Lower lobe of right lung (tissue), 2 donors: ENCODE measurements at regions not wholly inside any gene's neighbourhood (a gene's known extent, or its start where the extent isn't known, plus 50 kb on each side); places are given as distances from the start of the nearest gene placed in this dataset.

Experiments used
- ATAC-seq, 2 donors: fragments of 200-7000 bp; cut with Tn5 transposase; one replicate each; pipeline ENCODE4 v1.9.1; 2020 to 2022; ENCODE audit warnings: mild to moderate bottlenecking in 2 of 2, moderate library complexity in 2 of 2
- DNase-seq: peaks from one replicate; pipeline ENCODE4 v3.0.0-alpha.2; 2020
- H3K27ac ChIP-seq: fragments of 200-600 bp; one replicate; pipeline ENCODE4 v1.8.0; 2022
- H3K27me3 ChIP-seq: fragments of 200-600 bp; one replicate; pipeline ENCODE4 v1.8.0; 2022; ENCODE audit warnings: low read depth
- H3K36me3 ChIP-seq: fragments of 200-600 bp; one replicate; pipeline ENCODE4 v1.8.0; 2022; ENCODE audit warnings: mild to moderate bottlenecking
- H3K4me1 ChIP-seq: fragments of 200-600 bp; one replicate; pipeline ENCODE4 v1.8.0; 2022
- H3K4me3 ChIP-seq: fragments of 200-600 bp; one replicate; pipeline ENCODE4 v1.8.0; 2022; ENCODE audit warnings: mild to moderate bottlenecking
- H3K9me3 ChIP-seq: fragments of 200-600 bp; one replicate; pipeline ENCODE4 v1.8.0; 2022
- intact Hi-C: fragments of 100-400 bp; cut with DNase I; formaldehyde crosslinking; loops from one replicate; pipeline ENCODE4 v1.11.0; 2022
- TF ChIP-seq, protein P1 (sequence below): fragments of 200-600 bp; IDR thresholded peaks from one replicate; pipeline ENCODE4 v1.8.0; 2022; ENCODE audit warnings: antibody characterized with exemption, mild to moderate bottlenecking
- donor health status: DM: no; HTN: yes; CAD: no; lungs with severe emphysema.

DNA sequence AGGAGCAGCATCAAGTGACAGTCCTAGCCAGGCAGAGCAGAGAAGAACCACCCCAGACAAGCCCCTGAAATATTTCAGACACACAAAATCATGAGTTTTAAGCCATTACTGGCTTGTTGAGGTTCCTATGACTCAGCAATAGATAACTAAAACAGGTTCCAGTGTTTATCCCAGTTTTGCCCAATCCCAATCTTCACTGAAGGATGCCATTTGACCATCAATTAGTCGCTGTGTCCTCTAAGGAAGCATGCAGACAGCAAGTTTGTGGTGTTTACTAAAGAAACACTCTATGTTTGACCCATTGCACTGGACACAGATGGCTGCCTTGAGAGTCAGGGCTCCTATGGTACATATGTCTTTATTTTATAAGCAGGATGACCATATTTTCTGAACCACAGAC is 186.7 kb downstream of the SYK start:
- Histone ChIP-seq H3K4me1 (no peaks in the 10 kb centered on the region), H3K27ac (no peak overlapping the region), H3K27me3 (no peaks in the 10 kb centered on the region), H3K9me3 (no peaks in the 10 kb centered on the region), H3K36me3 (no peaks in the 10 kb centered on the region), H3K4me3 (no peak overlapping the region)
- TF ChIP-seq, protein P1, sequence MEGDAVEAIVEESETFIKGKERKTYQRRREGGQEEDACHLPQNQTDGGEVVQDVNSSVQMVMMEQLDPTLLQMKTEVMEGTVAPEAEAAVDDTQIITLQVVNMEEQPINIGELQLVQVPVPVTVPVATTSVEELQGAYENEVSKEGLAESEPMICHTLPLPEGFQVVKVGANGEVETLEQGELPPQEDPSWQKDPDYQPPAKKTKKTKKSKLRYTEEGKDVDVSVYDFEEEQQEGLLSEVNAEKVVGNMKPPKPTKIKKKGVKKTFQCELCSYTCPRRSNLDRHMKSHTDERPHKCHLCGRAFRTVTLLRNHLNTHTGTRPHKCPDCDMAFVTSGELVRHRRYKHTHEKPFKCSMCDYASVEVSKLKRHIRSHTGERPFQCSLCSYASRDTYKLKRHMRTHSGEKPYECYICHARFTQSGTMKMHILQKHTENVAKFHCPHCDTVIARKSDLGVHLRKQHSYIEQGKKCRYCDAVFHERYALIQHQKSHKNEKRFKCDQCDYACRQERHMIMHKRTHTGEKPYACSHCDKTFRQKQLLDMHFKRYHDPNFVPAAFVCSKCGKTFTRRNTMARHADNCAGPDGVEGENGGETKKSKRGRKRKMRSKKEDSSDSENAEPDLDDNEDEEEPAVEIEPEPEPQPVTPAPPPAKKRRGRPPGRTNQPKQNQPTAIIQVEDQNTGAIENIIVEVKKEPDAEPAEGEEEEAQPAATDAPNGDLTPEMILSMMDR = no peak
- intact Hi-C loops = no loop called here
- DNase-seq = no peak
- no peak for ATAC-seq

DNA sequence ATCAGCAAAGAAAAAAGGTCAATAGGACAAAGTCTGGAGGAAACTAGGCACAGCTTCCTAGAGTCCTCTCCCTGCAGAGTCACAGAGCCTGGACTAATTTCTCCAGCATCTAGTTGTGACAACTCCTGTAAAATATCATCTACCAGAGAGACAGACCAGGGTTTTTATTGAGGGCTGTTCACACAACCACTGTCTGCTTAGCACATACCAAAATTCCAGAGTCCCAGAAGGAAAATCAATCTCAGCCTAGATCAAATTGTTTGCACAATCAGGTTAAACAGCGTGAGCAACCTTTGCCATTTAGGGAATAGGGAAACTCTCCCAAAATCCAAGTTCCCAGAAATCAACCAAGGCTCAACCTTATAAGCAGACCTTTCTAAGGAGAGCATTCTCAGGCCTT is 190.3 kb downstream of the SYK start:
- no peaks in the 10 kb centered on the region for H3K36me3 ChIP-seq
- H3K27ac ChIP-seq = no peak overlapping the region
- no peak for ATAC-seq
- intact Hi-C loops = no loop called here
- no peaks in the 10 kb centered on the region for H3K9me3 ChIP-seq
- H3K27me3 ChIP-seq = no peaks in the 10 kb centered on the region
- H3K4me1 ChIP-seq = no peaks in the 10 kb centered on the region
- DNase-seq = no peak
- TF ChIP-seq, protein P1 = no peak
- H3K4me3 ChIP-seq = no peak overlapping the region

DNA sequence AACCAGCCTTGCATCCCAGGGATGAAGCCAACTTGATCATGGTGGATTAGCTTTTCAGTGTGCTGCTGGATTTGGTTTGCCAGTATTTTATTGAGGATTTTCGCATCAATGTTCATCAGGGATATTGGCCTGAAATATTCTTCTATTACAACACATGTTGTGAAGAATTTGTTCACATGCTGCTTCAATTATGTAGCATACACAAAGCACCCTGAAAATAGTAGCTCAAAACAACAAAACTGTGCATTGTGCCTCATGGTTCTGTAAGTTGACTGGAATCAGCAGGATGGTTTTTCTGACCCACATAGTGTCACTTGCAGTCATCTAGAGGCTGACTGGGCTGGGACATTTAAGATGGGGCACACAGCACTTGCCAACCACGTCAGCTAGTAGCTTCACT is 193.9 kb downstream of the SYK start:
- no peaks in the 10 kb centered on the region for H3K27me3 ChIP-seq
- H3K4me3 ChIP-seq = no peak overlapping the region
- no peaks in the 10 kb centered on the region for H3K9me3 ChIP-seq
- H3K36me3 ChIP-seq = no peaks in the 10 kb centered on the region
- H3K27ac ChIP-seq = no peak overlapping the region
- DNase-seq (no peak), ATAC-seq (no peak)
- intact Hi-C loops = no loop called here
- H3K4me1 ChIP-seq = no peaks in the 10 kb centered on the region
- TF ChIP-seq, protein P1 = no peak

DNA sequence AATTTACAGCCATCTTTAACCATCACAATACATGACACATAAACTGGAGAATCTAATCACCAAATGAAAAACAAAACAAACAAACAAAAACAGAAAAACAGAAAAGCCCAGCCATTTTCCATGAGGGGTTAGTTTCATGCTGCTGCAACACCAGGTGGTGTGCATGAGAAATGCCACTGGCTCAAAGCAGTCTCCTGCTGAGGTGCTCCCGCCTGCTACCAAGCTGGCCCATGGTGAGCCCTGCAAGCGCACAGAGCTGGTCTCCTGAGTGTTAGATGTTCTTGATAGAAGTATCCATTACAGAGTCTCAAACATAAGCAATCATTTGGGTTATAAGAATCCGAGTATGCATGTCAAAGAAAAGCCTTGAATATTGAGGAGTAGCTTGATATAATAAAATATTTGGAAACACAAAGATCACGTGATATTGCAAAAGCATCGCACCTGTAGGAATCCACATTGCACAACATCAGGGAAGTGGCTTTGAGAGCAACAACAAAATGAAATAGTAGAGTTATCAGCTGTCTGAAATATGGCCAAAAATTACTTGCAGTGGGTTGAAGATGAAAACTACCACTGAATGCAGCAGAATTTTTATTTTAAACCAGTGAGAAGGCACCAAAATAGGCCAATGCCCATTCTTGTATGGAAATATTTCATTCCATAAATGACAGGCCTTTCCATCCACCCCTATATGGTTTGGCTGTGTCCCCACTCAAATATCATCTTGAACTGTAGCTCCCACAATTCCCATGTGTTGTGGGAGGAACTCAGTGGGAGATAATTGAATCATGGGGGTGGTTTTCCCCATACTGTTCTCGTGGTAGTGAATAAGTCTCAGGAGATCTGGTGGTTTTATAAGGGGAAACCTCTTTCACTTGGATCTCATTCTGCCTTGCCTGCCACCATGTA is 194.8 kb downstream of the SYK start:
- Histone ChIP-seq H3K9me3 (no peaks in the 10 kb centered on the region), H3K4me3 (no peak overlapping the region), H3K4me1 (no peaks in the 10 kb centered on the region), H3K36me3 (no peaks in the 10 kb centered on the region), H3K27ac (no peak overlapping the region), H3K27me3 (no peaks in the 10 kb centered on the region)
- ATAC-seq (no peak), DNase-seq (no peak)
- intact Hi-C loops = no loop called here
- TF ChIP-seq, protein P1 = no peak

DNA sequence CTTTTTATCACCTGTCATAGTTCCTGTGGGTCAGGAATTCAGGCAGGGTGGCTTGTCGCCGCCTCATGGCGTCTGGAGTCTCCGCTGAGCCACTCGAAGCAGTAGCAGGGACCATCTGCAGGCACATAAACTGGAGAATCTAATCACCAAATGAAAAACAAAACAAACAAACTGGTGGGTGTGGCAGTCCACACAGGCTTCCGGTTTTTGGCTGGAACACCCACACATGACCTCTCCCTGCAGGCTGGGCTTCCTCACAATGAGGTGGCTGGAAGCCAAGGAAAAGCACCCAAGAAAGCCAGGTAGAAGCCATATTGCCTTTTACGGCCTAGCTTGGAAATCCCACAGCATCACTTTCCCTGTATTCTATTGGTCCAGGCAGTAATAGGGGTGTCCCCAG is 197.0 kb downstream of the SYK start:
- Histone ChIP-seq H3K4me1 (no peaks in the 10 kb centered on the region), H3K27ac (no peak overlapping the region), H3K27me3 (no peaks in the 10 kb centered on the region), H3K9me3 (no peaks in the 10 kb centered on the region), H3K4me3 (no peak overlapping the region), H3K36me3 (no peaks in the 10 kb centered on the region)
- no peak for DNase-seq
- intact Hi-C loops = no loop called here
- TF ChIP-seq, protein P1 = no peak
- ATAC-seq = no peak
